Activated CD4-positive, alpha-beta T cell treated with anti-CD3 and anti-CD28 coated beads for 48 hours (primary cell): ENCODE measurements at regions not wholly inside any gene's neighbourhood (a gene's known extent, or its start where the extent isn't known, plus 50 kb on each side); places are given as distances from the start of the nearest gene placed in this dataset.

Experiments used
- DNase-seq: peaks from one replicate; pipeline ENCODE4 v3.0.0-alpha.2; 2020

- DNase-seq, result peak; percentile 4
Measured at GRCh38 chr2:65666156-65666725, 233.8 kb upstream of the SPRED2 start.

DNA sequence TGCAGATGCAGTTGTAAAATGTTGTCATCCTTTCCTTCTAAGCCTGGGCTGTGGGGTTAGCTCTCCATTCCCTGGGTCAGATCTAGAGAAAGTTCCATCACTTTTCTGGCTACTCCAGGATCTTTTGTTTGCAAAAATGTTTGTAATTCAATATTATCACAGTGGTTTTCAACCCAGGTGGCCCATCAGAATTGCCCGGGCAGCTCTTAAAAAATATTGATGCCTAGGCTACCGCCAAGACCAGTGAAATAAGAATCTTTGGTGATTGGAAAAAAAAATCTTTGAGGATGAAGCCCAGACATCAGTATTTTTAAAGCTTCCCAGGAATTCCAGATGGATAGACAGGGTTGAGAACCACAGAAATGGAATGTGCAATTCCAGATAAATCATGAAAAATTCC is 232.5 kb upstream of the SPRED2 start:
- no peak for DNase-seq

- DNase-seq, result no peak
Measured at GRCh38 chr2:65663831-65664407, 231.5 kb upstream of the SPRED2 start.

DNA sequence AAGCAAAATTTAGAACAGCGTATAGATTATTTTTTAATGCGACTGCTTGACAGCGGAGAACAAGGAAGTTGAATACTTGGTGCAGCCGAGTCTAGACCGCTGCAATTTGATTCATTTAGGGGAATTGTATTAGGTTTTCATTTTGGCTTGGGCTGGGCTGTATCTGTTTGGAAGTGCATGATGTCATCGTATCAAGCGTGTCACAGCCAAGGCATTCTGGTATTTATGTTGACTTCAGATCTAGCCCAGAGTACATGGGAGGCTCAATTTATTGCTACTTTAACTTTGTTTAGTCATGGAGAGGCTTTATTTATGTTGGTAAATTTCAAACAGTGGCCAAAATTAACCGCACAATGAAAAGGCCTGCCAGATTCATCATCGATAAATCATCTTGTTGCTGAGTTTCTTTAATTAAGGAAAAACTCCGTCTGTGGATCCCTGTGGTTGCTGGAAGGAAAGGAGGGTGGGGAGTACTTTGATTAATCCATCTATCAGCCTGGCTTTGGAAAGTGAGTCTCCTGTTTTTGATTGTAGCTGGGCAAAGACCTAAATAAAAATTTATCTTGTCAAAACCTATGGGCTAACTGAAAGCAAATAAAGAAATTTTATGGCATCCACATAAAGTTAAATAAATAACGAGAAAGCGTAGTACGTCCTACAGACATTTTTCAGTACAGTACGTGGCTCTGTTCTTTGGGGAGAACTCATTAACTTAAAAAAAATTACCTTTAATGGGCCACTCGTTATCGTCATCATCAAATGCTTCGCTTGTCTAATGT is 230.4 kb upstream of the SPRED2 start:
- no peak for DNase-seq

GRCh38 chr2:65661980-65662653 is 229.7 kb upstream of the SPRED2 start:
- DNase-seq, result no peak

DNA sequence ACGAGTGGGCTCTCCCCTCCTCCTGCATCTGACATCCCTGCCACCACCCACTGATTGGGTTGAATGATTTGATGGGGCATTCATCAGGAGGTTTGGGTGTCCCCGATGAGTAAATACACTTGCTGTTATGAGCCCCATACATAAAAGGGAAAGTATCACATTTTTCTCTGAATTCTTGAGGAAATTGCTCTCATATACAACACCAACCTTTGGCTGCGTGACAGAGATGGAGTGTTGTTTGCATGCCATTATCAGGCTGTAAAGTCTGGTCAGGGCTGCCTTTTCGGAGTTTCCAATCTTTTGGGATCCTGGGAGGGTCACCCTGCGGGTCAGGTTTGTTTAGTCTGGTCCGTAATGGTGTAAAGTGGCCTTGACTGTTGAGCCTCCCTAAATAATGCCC is 227.9 kb upstream of the SPRED2 start:
- DNase-seq, result no peak

DNA sequence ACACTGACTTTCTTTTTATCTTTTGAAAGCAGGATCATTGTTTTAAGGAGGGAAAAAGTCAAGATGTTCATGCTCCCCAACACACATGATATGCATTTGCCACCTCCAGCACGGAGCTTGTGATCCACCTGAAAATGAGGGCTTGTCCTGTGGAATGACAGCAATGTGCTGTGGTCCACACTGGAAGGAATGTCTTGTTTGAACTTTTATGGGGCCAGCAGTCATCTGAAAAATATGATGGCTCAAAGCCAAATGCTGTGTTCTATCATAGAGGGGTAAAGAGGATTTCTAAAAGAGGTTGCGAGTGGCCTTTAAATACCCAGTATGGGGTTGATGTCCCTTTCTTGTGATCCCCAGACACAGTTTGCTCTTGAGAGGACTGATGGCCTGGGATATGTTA is 226.5 kb upstream of the SPRED2 start:
- no peak for DNase-seq

GRCh38 chr2:65658266-65658665 is 225.9 kb upstream of the SPRED2 start:
- no peak for DNase-seq

DNA sequence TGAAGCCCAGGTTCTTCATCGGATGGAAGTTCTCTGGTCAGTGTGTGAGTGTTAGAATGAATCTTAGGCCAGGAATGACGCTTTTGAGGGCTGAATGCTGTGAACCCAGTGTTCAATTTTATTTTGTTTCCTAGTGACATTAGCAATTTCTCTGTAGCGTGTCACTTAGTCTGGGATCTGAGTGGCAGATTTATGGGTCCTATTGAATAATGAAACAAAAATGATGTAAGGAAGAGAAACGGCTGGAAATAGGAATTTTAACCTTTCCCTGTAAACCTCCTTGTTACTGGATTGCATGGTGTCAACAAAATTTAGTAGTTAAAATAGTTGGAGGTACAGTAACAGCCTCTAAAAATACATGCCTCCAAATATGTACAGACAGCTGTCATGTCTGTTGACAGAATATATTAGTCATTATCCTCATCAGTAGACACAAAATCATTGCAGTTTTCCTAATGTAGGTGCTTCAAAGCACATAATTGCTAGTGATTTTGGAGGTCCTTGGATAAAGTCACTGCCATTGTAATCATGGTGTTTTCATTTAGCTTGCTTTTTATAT is 223.8 kb upstream of the SPRED2 start:
- DNase-seq, result no peak

DNA sequence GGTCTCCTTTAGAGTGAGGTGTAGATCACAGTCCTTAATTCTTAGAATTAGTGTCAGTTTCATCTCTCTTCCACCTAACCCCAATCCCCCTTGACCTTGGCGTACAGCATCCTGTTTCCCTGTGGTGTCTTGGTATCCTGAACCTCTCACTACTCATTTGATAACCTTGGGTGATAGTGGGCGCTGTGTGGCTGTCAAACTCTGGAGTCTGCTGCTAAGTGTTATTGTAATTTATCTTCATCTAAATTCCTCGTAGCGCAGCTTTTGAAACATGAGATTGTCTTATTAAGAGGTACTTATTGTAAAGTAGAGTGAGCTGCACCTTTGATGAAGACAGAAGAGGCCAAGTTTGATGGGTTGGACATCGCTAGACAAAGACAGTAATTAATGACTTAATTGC is 222.6 kb upstream of the SPRED2 start:
- no peak for DNase-seq

DNA sequence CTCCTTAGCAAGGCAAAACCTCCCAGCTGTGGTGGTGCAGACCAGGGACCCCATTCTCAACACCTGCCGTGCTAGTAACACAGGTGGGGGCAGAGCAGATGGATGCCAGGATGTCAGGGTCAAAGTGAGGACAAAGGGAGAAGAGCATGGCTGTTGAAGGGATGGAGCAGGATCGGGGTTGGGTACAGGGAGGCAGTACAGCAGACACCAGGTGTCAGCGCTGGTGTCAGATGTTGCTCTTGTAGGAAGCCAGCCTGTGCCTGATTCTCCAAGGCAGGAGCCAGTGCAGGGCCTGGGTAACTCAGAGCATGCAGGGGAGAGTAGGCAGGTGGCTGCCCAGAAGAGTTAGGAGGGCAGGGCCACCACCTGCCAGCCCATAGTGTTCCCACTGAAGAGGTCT is 222.1 kb upstream of the SPRED2 start:
- DNase-seq, result no peak

DNA sequence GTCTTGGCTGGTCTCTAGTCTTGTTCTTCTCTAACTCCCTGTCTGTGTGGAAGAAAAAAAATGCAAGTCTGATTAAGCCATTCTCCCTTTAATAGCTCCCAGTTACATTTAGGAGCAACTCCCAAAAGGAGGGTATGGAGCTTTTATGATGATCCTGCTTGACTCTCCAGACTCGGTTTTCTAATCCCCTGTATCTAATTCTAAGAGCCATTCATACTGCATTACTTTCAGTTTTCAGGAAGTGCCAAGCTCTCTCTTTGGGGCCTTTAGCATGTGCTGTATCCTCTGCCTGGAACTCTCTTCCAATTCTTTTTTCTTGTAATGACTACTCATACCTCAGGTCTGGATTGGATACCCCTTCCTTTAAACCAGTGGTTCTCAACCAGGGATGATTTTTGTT is 219.7 kb upstream of the SPRED2 start:
- no peak for DNase-seq

DNA sequence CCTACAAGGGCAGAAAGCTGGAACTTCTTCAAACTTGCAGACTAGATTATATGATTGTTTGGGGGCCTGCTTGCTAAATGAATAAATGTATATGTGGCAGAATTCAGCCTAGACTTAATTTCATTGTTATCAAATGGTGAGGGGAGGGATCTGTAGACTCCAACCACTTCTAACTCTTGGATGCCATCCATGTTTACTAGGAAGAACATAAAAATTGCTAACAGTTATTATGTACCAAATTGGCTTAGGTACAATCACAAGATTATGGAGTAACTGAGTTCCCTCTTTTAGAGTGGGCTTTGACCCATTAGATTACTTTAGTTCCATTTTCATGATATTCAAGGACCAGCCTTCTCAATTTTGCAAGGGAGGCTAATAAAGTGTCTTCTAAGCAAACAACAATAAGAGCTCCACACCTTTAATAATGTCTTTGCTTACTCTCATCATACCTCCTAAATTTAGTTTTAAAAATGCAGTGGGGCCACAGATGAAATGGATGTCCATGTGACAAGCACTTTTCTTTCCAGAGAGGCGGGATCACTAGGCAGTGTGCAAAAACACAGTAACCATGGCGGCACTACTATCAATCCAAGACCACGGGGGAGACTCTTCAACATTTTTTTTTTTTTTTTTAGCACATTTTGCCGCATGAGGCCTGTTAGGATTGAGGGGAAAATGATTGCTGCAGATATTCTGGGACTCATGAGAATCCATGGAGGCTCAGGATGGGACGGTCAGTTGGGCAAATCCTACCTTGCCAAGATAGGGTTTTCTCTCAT is 217.6 kb upstream of the SPRED2 start:
- no peak for DNase-seq

GRCh38 chr2:65647249-65647842 is 214.9 kb upstream of the SPRED2 start:
- DNase-seq, result no peak

GRCh38 chr2:65640793-65641103 is 208.3 kb upstream of the SPRED2 start:
- DNase-seq, result no peak

GRCh38 chr2:65639156-65639864 is 206.9 kb upstream of the SPRED2 start:
- DNase-seq, result no peak

DNA sequence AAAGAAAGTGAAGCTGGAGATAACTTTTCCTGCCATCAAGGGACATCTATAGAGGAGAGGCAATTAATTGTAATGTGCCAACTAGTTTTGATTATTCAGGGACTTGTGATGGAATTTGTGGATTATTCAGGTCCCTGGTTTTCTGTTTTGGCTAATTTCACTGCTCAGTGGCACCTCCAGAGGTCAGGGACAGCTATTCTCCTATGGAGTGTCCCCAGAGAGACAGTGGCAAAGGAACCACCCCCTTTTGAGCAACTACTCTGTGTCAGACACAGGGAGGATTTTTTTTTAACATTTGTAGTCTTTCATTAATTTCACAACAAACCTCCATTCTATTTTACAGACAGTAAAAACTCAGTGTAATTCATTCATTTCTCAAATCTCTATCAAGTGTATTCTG is 206.0 kb upstream of the SPRED2 start:
- no peak for DNase-seq

DNA sequence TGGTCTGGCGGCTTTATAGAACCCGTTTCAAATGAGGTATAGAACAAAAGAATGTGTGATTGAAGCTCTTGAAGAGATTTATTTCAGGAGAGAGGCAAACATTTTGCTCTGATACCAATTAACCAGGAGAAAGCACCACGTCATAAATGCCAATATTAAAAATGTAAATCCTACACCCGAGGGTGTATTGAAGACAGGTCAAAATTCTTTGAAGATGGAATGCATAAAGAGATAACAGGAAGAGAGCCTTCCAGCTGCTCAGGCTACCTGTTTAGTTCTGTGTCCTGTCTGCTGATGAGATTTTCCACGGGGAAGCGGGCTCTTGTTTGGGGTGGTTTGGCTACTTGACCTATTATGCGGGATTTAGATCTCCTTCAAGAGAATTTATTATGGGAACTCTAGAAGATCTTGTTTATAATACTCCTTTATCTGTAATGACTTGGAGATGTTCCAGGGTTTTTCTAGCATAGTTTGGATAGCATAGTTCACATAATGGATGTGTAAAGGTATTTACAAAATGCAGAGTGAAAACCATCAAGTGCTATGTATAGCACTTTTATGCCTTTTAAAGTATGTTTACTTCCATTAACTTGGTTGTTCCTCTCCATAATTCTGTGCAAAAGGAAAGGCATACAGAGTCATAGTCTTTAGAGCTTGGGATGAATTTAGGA is 204.5 kb upstream of the SPRED2 start:
- DNase-seq, result no peak

DNA sequence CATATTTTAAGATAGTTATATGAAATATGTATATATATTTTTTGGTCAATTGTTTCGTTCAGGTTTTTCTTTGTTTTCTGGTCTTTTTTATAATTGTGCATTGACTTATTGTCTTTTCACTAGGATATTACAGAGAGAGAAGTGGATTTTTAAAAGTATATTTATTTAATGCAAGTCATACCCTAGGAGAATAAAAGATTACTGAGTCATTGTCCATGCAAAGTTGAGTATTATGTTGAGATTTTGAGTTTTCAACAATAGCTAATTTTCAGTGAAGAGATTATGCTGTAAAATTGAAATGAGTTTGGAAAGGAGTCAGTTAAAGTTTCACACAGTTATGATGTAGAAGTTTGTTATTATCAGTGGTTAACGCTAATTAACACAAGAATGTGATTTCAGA is 203.6 kb upstream of the SPRED2 start:
- no peak for DNase-seq

GRCh38 chr2:65634304-65634703 is 201.9 kb upstream of the SPRED2 start:
- no peak for DNase-seq

GRCh38 chr2:65630643-65631042 is 198.2 kb upstream of the SPRED2 start:
- no peak for DNase-seq
